ENCODE measurements at regions not wholly inside any gene's neighbourhood (a gene's known extent, or its start where the extent isn't known, plus 50 kb on each side); places are given as distances from the start of the nearest gene placed in this dataset.

- H3K4me3 ChIP-seq: no peak overlapping the region
- ChIA-PET CTCF (ENCODE audit: low intra/inter-chr PET ratio) (no interaction called here), POLR2A (no interaction called here)
- no TSS peak for BruUV-seq (replicated peaks)
- no peak overlapping the region for H2AFZ ChIP-seq (ENCODE audit: low read depth, low read length)
- no peak for FAIRE-seq
- intact Hi-C loops (cut with micrococcal nuclease): no loop called here
- in situ Hi-C loops (cut with MboI): no loop called here
- no peaks in the 10 kb centered on the region for H3K9me3 ChIP-seq (replicated peaks; ENCODE audit: control insufficient read depth, insufficient read depth, low read depth, low read length)
- no peak for DNase-seq (ENCODE audit: extremely low read depth in 1 of 4, low spot score in 3 of 4)
- H3K27ac ChIP-seq (ENCODE audit: extremely low read depth, low read depth, low read length): no peak overlapping the region
- H3K36me3 ChIP-seq (ENCODE audit: control insufficient read depth, insufficient read depth, low read length): no peaks in the 10 kb centered on the region
- 0% methylated on average over 5 of the region's 5 CpGs for WGBS (ENCODE audit: insufficient coverage, low coverage, missing lambda C conversion rate)
- no peak overlapping the region for H3K4me2 ChIP-seq (ENCODE audit: insufficient read depth, low read length)
- H4K20me1 ChIP-seq (replicated peaks; ENCODE audit: control insufficient read depth, insufficient read depth, low read length): no peaks in the 10 kb centered on the region
- no peak for TF ChIP-seq HMG20A (CRISPR knock-in tag; conservative IDR thresholded peaks at IDR 0.05)
- TF ChIP-seq ZNF780A (CRISPR knock-in tag; IDR thresholded peaks at IDR 0.05): no peak
- no peak for TF ChIP-seq NCOA6 (IDR thresholded peaks at IDR 0.05)
- TF ChIP-seq TGIF2 (CRISPR knock-in tag; IDR thresholded peaks at IDR 0.05): no peak
- no peak for TF ChIP-seq BDP1 (IDR thresholded peaks at IDR 0.05; ENCODE audit: insufficient read depth, insufficient read length)
- TF ChIP-seq BRD4 (IDR thresholded peaks at IDR 0.05): no peak
- TF ChIP-seq CBX3 (IDR thresholded peaks at IDR 0.05; ENCODE audit: borderline replicate concordance in 1 of 2, low read length in 2 of 2): no peak
- TF ChIP-seq TSHZ1 (CRISPR knock-in tag; IDR thresholded peaks at IDR 0.05): no peak
- TF ChIP-seq ARNT (IDR thresholded peaks at IDR 0.05): no peak
- no peak for TF ChIP-seq XRCC3 (IDR thresholded peaks at IDR 0.05)
- no peak for TF ChIP-seq GATAD2B (IDR thresholded peaks at IDR 0.05; ENCODE audit: borderline replicate concordance)
- TF ChIP-seq EWSR1 (IDR thresholded peaks at IDR 0.05; ENCODE audit: borderline replicate concordance, low read depth, partially characterized antibody): no peak
- TF ChIP-seq RBBP5 (IDR thresholded peaks at IDR 0.05; ENCODE audit: borderline replicate concordance, insufficient read depth, low read length, poor library complexity, severe bottlenecking): no peak
- TF ChIP-seq ZNF277 (CRISPR knock-in tag; IDR thresholded peaks at IDR 0.05; ENCODE audit: borderline replicate concordance): no peak
- no peak for TF ChIP-seq NFATC3 (IDR thresholded peaks at IDR 0.05)
- no peak for TF ChIP-seq TAF1 (IDR thresholded peaks at IDR 0.05; ENCODE audit: control insufficient read depth, extremely low read depth, insufficient read depth, low read length, severe bottlenecking)
- TF ChIP-seq ZNF551 (CRISPR knock-in tag; IDR thresholded peaks at IDR 0.05): no peak
- no peak for TF ChIP-seq RBM15 (IDR thresholded peaks at IDR 0.05; ENCODE audit: insufficient read depth, low read length)
- TF ChIP-seq MYNN (IDR thresholded peaks at IDR 0.05): no peak
- TF ChIP-seq MYNN (CRISPR knock-in tag; IDR thresholded peaks at IDR 0.05): no peak
- no peak overlapping the region for H3K9ac ChIP-seq (ENCODE audit: insufficient read depth in 1 of 2, low read depth in 2 of 2, low read length in 2 of 2)
- no peaks in the 10 kb centered on the region for H3K4me1 ChIP-seq (replicated peaks in 1 of 2; ENCODE audit: control insufficient read depth in 2 of 2, insufficient read depth in 2 of 2, low read length in 2 of 2)
- H3K9me1 ChIP-seq (ENCODE audit: control insufficient read depth, insufficient read depth, low read length): no peaks in the 10 kb centered on the region
- ATAC-seq: no peak
- no peaks in the 10 kb centered on the region for H3K79me2 ChIP-seq (ENCODE audit: control insufficient read depth, insufficient read depth, low read length)
- no peaks in the 10 kb centered on the region for H3K27me3 ChIP-seq (ENCODE audit: control insufficient read depth in 2 of 2, insufficient read depth in 2 of 2, low read length in 2 of 2)
These were observed 115.0 kb upstream of the TLE1 start for GRCh38 chr9:81804306-81804705.

All from K562 (cell line).